AG10803 (cell line): ENCODE measurements at regions not wholly inside any gene's neighbourhood (a gene's known extent, or its start where the extent isn't known, plus 50 kb on each side); places are given as distances from the start of the nearest gene placed in this dataset.
"Not testable (repeated sequence)": the region's sequence is repeated elsewhere in the genome, so short reads cannot be mapped to it uniquely, and the experiment has no call there.

ENCODE experiments used
- DNase-seq: peaks from one replicate; pipeline ENCODE4 v3.0.0; 2010; ENCODE audit warnings: low read depth
- H3K4me3 ChIP-seq: 2 replicates; pipeline ENCODE4 v1.5.1; 2011; ENCODE audit warnings: mild to moderate bottlenecking, low read length, control low read depth
- TF ChIP-seq, protein P1 (sequence below): conservative IDR thresholded peaks from 2 replicates; pipeline ENCODE4 v1.5.1; 2011; ENCODE audit warnings: mild to moderate bottlenecking, low read length, control low read depth, inconsistent platforms

DNA sequence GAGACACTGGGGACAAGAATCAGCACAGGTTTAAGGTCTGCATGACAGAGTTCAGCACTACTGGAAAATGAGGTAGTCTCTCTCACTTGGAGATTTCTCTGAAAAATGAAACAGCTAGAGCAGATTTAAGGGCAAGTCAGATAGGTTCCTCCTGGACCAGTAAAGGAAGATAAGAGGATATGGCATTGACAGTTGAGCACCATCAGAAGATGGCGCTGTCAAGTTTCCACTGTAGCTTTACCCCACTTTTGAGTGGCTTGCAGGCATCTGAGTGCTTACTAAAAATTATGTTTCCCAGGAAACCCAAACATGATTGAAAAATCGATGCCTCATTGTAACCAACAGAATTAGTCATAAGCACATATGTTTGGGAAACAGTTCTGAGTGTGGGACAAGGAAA, 407.2 kb upstream of the UBE2E2 start:
- DNase-seq: no peak
- no peak overlapping the region for H3K4me3 ChIP-seq
- TF ChIP-seq, protein P1, sequence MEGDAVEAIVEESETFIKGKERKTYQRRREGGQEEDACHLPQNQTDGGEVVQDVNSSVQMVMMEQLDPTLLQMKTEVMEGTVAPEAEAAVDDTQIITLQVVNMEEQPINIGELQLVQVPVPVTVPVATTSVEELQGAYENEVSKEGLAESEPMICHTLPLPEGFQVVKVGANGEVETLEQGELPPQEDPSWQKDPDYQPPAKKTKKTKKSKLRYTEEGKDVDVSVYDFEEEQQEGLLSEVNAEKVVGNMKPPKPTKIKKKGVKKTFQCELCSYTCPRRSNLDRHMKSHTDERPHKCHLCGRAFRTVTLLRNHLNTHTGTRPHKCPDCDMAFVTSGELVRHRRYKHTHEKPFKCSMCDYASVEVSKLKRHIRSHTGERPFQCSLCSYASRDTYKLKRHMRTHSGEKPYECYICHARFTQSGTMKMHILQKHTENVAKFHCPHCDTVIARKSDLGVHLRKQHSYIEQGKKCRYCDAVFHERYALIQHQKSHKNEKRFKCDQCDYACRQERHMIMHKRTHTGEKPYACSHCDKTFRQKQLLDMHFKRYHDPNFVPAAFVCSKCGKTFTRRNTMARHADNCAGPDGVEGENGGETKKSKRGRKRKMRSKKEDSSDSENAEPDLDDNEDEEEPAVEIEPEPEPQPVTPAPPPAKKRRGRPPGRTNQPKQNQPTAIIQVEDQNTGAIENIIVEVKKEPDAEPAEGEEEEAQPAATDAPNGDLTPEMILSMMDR: no peak

DNA sequence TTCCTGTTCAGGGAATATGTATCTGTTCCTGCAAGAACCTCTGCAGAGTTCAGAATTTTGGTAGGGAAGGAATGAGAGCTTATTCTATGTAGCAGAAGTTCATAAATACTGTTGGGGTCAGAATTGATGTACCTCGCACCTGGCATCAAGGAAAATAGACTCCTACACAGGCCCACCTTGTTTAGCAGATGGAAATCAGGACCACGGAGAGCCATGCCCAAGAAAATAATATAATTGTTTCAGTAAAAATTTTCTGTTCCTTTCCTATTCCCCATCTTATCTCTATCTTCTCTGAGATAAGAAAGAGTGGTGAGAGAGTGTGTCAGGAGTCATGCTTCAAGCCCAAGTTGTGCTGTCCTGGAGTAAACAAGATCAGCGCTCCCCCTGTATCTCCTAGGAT, 404.7 kb upstream of the UBE2E2 start:
- TF ChIP-seq, protein P1: no peak
- no peak for DNase-seq
- H3K4me3 ChIP-seq: no peak overlapping the region

DNA sequence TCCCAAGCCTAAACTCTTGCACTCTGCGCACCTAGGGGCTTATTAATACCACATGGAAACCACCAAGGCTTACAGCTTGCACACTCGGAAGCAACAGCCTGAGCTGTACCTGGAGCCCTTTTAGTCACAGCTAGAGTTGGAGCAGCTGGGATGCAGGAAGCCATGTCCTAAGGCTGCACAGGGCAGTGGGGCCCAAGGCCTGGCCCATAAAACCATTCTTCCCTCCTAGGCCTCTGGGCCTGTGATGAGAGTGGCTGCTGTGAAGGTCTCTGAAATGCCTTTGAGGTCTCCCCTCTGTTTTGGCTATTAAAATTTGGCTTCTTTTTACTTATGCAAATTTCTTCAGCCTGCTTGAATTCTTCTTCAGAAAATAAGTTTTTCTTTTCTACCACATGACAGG, 383.9 kb upstream of the UBE2E2 start:
- no peak for DNase-seq
- TF ChIP-seq, protein P1: no peak
- H3K4me3 ChIP-seq: no peak overlapping the region

DNA sequence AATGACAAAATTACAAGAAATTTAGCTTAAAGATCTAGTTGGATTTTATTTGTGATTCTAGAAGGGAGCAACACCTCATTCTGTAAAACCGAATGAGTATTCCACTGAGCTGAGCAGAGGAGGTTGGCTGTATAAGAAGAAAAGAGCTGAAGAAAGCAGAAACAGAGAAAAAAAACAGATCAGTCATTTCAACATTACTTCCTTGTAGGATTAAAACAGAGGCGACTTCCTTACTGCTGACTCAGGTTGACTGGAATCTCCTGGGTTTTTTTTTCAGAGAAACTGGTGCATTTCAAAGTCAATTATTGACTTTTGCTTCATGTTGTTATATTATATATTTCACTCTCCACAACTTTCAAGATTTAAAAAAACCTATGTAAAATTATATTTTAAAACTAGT, 368.1 kb upstream of the UBE2E2 start:
- peak; percentile 2 for DNase-seq
- H3K4me3 ChIP-seq: no peak overlapping the region
- TF ChIP-seq, protein P1: no peak

DNA sequence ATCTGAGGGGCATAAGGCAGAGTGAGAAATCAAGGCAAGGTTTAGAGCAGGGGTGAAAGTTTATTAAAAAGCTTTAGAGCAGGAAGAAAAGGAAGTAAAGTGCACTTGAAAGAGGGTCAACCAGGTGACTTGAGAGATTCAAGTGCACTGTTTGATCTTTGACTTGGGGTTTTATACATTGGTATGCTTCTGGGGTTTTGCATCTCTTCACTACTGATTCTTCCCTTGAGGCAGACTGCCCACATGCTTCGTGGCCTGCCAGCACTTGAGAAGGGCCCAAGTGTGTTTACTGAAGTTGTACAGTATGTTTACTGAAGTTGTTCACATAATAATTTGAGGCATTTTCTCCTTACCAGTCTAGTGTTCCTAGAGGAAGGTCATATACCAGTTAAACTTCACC, 367.0 kb upstream of the UBE2E2 start:
- H3K4me3 ChIP-seq: no peak overlapping the region
- no peak for DNase-seq
- TF ChIP-seq, protein P1: no peak

DNA sequence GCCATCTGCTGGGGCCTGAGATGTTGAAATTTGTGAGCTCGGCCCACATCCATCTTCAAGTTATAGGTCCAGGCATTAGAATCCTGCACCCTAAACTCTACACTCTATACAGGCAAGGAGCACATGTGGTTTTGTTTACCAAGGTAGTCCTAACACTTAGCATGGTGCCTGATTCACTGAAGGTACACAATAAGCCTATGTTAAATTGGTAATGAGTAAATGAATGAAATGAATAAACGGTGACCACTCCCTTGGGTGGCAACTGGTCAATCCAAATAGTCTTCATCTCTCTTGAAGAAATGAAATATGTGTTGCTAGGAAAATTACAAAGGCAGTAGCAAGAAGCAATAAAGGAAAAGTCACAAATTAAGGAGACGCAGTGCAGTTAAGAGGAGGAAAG, 359.3 kb upstream of the UBE2E2 start:
- H3K4me3 ChIP-seq: no peak overlapping the region
- TF ChIP-seq, protein P1: no peak
- no peak for DNase-seq

DNA sequence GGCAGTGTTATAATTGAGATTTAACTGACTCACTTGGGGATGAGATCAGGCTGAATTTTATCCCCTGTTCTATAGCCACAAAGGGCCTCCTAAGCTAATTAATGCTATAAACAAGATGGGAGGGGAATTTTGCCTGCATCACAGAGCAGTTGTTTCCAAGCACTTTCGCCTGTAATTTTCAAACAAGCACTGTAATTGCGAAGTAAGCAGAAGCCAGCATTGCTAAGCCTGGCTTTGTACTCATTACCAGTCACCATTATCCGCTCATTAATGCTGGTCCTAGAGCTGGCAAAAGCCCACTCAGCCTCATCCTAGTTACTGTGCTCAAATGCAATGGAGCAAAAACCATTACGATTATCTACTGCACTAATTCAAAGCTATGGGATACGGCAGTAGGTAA, 356.6 kb upstream of the UBE2E2 start:
- DNase-seq: no peak
- no peak overlapping the region for H3K4me3 ChIP-seq
- TF ChIP-seq, protein P1: no peak

DNA sequence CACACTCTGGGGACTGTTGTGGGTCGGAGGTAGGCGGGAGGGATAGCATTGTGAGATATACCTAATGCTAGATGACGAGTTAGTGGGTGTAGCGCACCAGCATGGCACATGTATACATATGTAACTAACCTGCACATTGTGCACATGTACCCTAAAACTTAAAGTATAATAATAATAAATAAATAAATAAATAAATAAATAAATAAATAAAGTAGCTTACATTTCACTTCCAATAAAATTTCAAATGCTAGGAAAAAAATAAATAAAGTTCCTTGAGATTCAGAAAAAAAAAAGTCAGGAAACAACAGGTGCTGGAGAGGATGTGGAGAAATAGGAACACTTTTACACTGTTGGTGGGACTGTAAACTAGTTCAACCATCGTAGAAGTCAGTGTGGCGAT, 353.5 kb upstream of the UBE2E2 start:
- not testable (repeated sequence) for H3K4me3 ChIP-seq, DNase-seq
